Type B pancreatic cell (in vitro differentiated cells): ENCODE measurements at regions not wholly inside any gene's neighbourhood (a gene's known extent, or its start where the extent isn't known, plus 50 kb on each side); places are given as distances from the start of the nearest gene placed in this dataset.

Experiments
- DNase-seq: peaks from one replicate; pipeline ENCODE4 v3.0.0; 2021; ENCODE audit warnings: mixed read lengths; ENCODE audit not compliant: unreplicated experiment; ENCODE audit errors: extremely low spot score
- H3K27ac Mint-ChIP-seq: 2 replicates; pipeline ENCODE4 v1.8.0; 2021; ENCODE audit warnings: mild to moderate bottlenecking, mixed read lengths
- H3K27me3 Mint-ChIP-seq: 2 replicates; pipeline ENCODE4 v1.8.0; 2021; ENCODE audit warnings: mixed read lengths
- H3K36me3 Mint-ChIP-seq: 2 replicates; pipeline ENCODE4 v1.8.0; 2021; ENCODE audit warnings: mixed read lengths
- H3K4me1 Mint-ChIP-seq: one replicate; pipeline ENCODE4 v1.8.0; 2021; ENCODE audit warnings: mixed read lengths; ENCODE audit not compliant: unreplicated experiment
- H3K4me3 Mint-ChIP-seq: 2 replicates; pipeline ENCODE4 v1.8.0; 2021; ENCODE audit warnings: mild to moderate bottlenecking, mixed read lengths
- H3K9me3 Mint-ChIP-seq: 2 replicates; pipeline ENCODE4 v1.8.0; 2021; ENCODE audit warnings: mixed read lengths
- CTCF ChIP-seq: fragments of 200-600 bp; sonication (generic); conservative IDR thresholded peaks from 2 replicates; pipeline ENCODE4 v1.5.0; 2021; ENCODE audit warnings: antibody characterized with exemption, mild to moderate bottlenecking

DNA sequence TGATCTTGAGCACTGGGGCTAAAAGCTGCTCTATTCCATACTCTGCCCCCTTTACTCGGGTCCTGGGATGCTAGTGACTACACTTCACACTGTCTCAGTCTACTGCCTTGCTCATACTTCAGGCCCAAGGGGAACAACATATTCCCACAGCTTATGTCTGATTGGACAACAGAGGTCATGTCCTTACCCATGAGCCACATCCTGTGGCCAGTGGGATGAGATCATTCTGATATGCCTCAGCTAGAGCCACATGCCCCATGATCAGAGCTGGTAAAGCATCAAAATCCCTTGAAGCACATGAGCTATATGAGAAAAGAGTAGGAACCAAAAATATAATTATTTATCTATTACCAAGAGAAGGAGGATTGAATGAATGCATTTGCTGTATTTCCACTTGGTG is 290.1 kb upstream of the TSHZ3 start:
- Mint-ChIP-seq H3K4me1 (no peaks in the 10 kb centered on the region), H3K9me3 (no peaks in the 10 kb centered on the region), H3K27ac (no peak overlapping the region), H3K27me3 (peaks cover 23% of the 10 kb centered on the region), H3K36me3 (no peaks in the 10 kb centered on the region), H3K4me3 (no peak overlapping the region)
- no peak for TF ChIP-seq CTCF
- no peak for DNase-seq

GRCh38 chr19:31641591-31641990 is 292.4 kb upstream of the TSHZ3 start:
- no peaks in the 10 kb centered on the region for H3K9me3 Mint-ChIP-seq
- H3K4me3 Mint-ChIP-seq, result no peak overlapping the region
- no peak for TF ChIP-seq CTCF
- no peak overlapping the region for H3K27ac Mint-ChIP-seq
- DNase-seq, result no peak
- peaks cover 17% of the 10 kb centered on the region for H3K27me3 Mint-ChIP-seq
- H3K4me1 Mint-ChIP-seq, result no peaks in the 10 kb centered on the region
- no peaks in the 10 kb centered on the region for H3K36me3 Mint-ChIP-seq

- TF ChIP-seq CTCF, result no peak
- Mint-ChIP-seq H3K36me3 (no peaks in the 10 kb centered on the region), H3K27me3 (peaks cover 15% of the 10 kb centered on the region), H3K4me1 (no peaks in the 10 kb centered on the region), H3K9me3 (peaks cover 7% of the 10 kb centered on the region), H3K27ac (no peak overlapping the region), H3K4me3 (no peak overlapping the region)
- DNase-seq, result no peak
These were observed 299.1 kb upstream of the TSHZ3 start for GRCh38 chr19:31648347-31648746.

GRCh38 chr19:31656507-31656906 is 307.3 kb upstream of the TSHZ3 start:
- H3K4me1 Mint-ChIP-seq, result no peaks in the 10 kb centered on the region
- no peaks in the 10 kb centered on the region for H3K9me3 Mint-ChIP-seq
- peaks cover 42% of the 10 kb centered on the region for H3K27me3 Mint-ChIP-seq
- H3K36me3 Mint-ChIP-seq, result no peaks in the 10 kb centered on the region
- H3K4me3 Mint-ChIP-seq, result no peak overlapping the region
- no peak for DNase-seq
- TF ChIP-seq CTCF, result no peak
- no peak overlapping the region for H3K27ac Mint-ChIP-seq

GRCh38 chr19:31658993-31659896 is 310.0 kb upstream of the TSHZ3 start:
- peaks cover 39% of the 10 kb centered on the region for H3K27me3 Mint-ChIP-seq
- no peak overlapping the region for H3K4me3 Mint-ChIP-seq

More at GRCh38 chr19:31658993-31659896, 310.0 kb upstream of the TSHZ3 start:
- DNase-seq, result no peak
- no peaks in the 10 kb centered on the region for H3K4me1 Mint-ChIP-seq
- TF ChIP-seq CTCF, result no peak
- no peaks in the 10 kb centered on the region for H3K9me3 Mint-ChIP-seq
- H3K27ac Mint-ChIP-seq, result no peak overlapping the region
- H3K36me3 Mint-ChIP-seq, result no peaks in the 10 kb centered on the region
